ENCODE measurements at regions not wholly inside any gene's neighbourhood (a gene's known extent, or its start where the extent isn't known, plus 50 kb on each side); places are given as distances from the start of the nearest gene placed in this dataset.

GRCh38 chr6:2508071-2508470, 242.7 kb downstream of the MYLK4 start:
- DNase-seq (ENCODE audit: low read depth): no peak
- no peak overlapping the region for H3K4me3 ChIP-seq (ENCODE audit: low read depth, low read length)

- DNase-seq (ENCODE audit: low read depth): no peak
- H3K4me3 ChIP-seq (ENCODE audit: low read depth, low read length): no peak overlapping the region
Observed at GRCh38 chr6:2507521-2508037, 243.1 kb downstream of the MYLK4 start.

- no peak overlapping the region for H3K4me3 ChIP-seq (ENCODE audit: low read depth, low read length)
- no peak for DNase-seq (ENCODE audit: low read depth)
Observed at GRCh38 chr6:2507016-2507415, 243.7 kb downstream of the MYLK4 start.

- DNase-seq (ENCODE audit: low read depth): no peak
- H3K4me3 ChIP-seq (ENCODE audit: low read depth, low read length): no peak overlapping the region
Observed at GRCh38 chr6:2505624-2506023, 245.1 kb downstream of the MYLK4 start.

- no peak overlapping the region for H3K4me3 ChIP-seq (ENCODE audit: low read depth, low read length)
- no peak for DNase-seq (ENCODE audit: low read depth)
Observed at GRCh38 chr6:2504495-2505064, 246.1 kb downstream of the MYLK4 start.

- peak; percentile 94 for DNase-seq (ENCODE audit: low read depth)
- H3K4me3 ChIP-seq (ENCODE audit: low read depth, low read length): no peak overlapping the region
Observed at GRCh38 chr6:2503816-2504494, 246.8 kb downstream of the MYLK4 start.

- DNase-seq (ENCODE audit: low read depth): no peak
- no peak overlapping the region for H3K4me3 ChIP-seq (ENCODE audit: low read depth, low read length)
Observed at GRCh38 chr6:2502998-2503674, 247.6 kb downstream of the MYLK4 start.

GRCh38 chr6:2502096-2502997, 248.4 kb downstream of the MYLK4 start:
- no peak overlapping the region for H3K4me3 ChIP-seq (ENCODE audit: low read depth, low read length)
- DNase-seq (ENCODE audit: low read depth): peak; percentile 65

GRCh38 chr6:2497922-2498623, 252.6 kb downstream of the MYLK4 start:
- DNase-seq (ENCODE audit: low read depth): no peak

GRCh38 chr6:2496291-2496690, 250.9 kb upstream of the GMDS start:
- H3K4me3 ChIP-seq (ENCODE audit: low read depth, low read length): no peak overlapping the region
- DNase-seq (ENCODE audit: low read depth): no peak

More at GRCh38 chr6:2497922-2498623, 252.6 kb downstream of the MYLK4 start:
- no peak overlapping the region for H3K4me3 ChIP-seq (ENCODE audit: low read depth, low read length)

- DNase-seq (ENCODE audit: low read depth): no peak
- H3K4me3 ChIP-seq (ENCODE audit: low read depth, low read length): no peak overlapping the region
Observed at GRCh38 chr6:2492686-2493523, 247.5 kb upstream of the GMDS start.

- DNase-seq (ENCODE audit: low read depth): no peak
- no peak overlapping the region for H3K4me3 ChIP-seq (ENCODE audit: low read depth, low read length)
Observed at GRCh38 chr6:2491137-2491536, 245.7 kb upstream of the GMDS start.

GRCh38 chr6:2488578-2488977, 243.2 kb upstream of the GMDS start:
- no peak for DNase-seq (ENCODE audit: low read depth)
- H3K4me3 ChIP-seq (ENCODE audit: low read depth, low read length): no peak overlapping the region

GRCh38 chr6:2485116-2485515, 239.7 kb upstream of the GMDS start:
- DNase-seq (ENCODE audit: low read depth): no peak

GRCh38 chr6:2482773-2483172, 237.4 kb upstream of the GMDS start:
- no peak overlapping the region for H3K4me3 ChIP-seq (ENCODE audit: low read depth, low read length)
- no peak for DNase-seq (ENCODE audit: low read depth)

More at GRCh38 chr6:2485116-2485515, 239.7 kb upstream of the GMDS start:
- H3K4me3 ChIP-seq (ENCODE audit: low read depth, low read length): no peak overlapping the region

GRCh38 chr6:2481307-2481706, 235.9 kb upstream of the GMDS start:
- no peak for DNase-seq (ENCODE audit: low read depth)
- no peak overlapping the region for H3K4me3 ChIP-seq (ENCODE audit: low read depth, low read length)

- no peak for DNase-seq (ENCODE audit: low read depth)
- no peak overlapping the region for H3K4me3 ChIP-seq (ENCODE audit: low read depth, low read length)
Observed at GRCh38 chr6:2480267-2480966, 235.0 kb upstream of the GMDS start.

- DNase-seq (ENCODE audit: low read depth): no peak
- no peak overlapping the region for H3K4me3 ChIP-seq (ENCODE audit: low read depth, low read length)
Observed at GRCh38 chr6:2478200-2478599, 232.8 kb upstream of the GMDS start.
